Neuronal stem cell (in vitro differentiated cells): ENCODE measurements at regions not wholly inside any gene's neighbourhood (a gene's known extent, or its start where the extent isn't known, plus 50 kb on each side); places are given as distances from the start of the nearest gene placed in this dataset.
A peak's percentile ranks its signal among the peaks of the same experiment; 100 is the strongest.

ENCODE experiments used
- DNase-seq: peaks from one replicate; pipeline ENCODE4 v3.0.0-alpha.2; 2013; ENCODE audit warnings: low spot score
- H2AFZ ChIP-seq: one replicate; pipeline ENCODE4 v1.6.1; 2013; ENCODE audit warnings: mild to moderate bottlenecking, low read length, inconsistent platforms
- H2AK5ac ChIP-seq: 2 replicates; pipeline ENCODE4 v1.6.1; 2013; ENCODE audit warnings: low read depth, mild to moderate bottlenecking, inconsistent platforms, low read length, moderate library complexity, mixed read lengths
- H2BK120ac ChIP-seq: 2 replicates; pipeline ENCODE4 v1.6.1; 2013; ENCODE audit warnings: low read depth, mild to moderate bottlenecking, inconsistent platforms, low read length, moderate library complexity, mixed read lengths
- H2BK12ac ChIP-seq: one replicate; pipeline ENCODE4 v1.6.1; 2013; ENCODE audit warnings: low read length, inconsistent platforms
- H2BK15ac ChIP-seq: 2 replicates; pipeline ENCODE4 v1.6.1; 2013; ENCODE audit warnings: mild to moderate bottlenecking, low read length, inconsistent platforms, mixed read lengths
- H2BK5ac ChIP-seq: one replicate; pipeline ENCODE4 v1.6.1; 2013; ENCODE audit warnings: inconsistent platforms, mild to moderate bottlenecking, low read length, moderate library complexity
- H3K14ac ChIP-seq: one replicate; pipeline ENCODE4 v1.6.1; 2013; ENCODE audit warnings: low read length, inconsistent platforms
- H3K18ac ChIP-seq: 2 replicates; pipeline ENCODE4 v1.6.1; 2013; ENCODE audit warnings: low read length, inconsistent platforms
- H3K23ac ChIP-seq: 2 replicates; pipeline ENCODE4 v1.6.1; 2013; ENCODE audit warnings: low read depth, mild to moderate bottlenecking, mixed read lengths, low read length, inconsistent platforms; ENCODE audit not compliant: poor library complexity
- H3K27ac ChIP-seq: replicated peaks from 3 replicates; pipeline ENCODE4 v1.5.1; 2013; ENCODE audit warnings: low read length, inconsistent platforms
- H3K27me3 ChIP-seq, 3 experiments: 2 replicates each; pipeline ENCODE4 v1.6.1; 2013; ENCODE audit warnings: low read length in 3 of 3, mild to moderate bottlenecking in 2 of 3, inconsistent platforms in 1 of 3, low read depth in 1 of 3, mixed read lengths in 1 of 3, moderate library complexity in 1 of 3; ENCODE audit not compliant: control insufficient read depth in 3 of 3, insufficient read depth in 3 of 3
- H3K36me3 ChIP-seq, 2 donors: replicated peaks in 1 of 2; 2 replicates each; pipeline ENCODE4 v1.6.1; 2013; ENCODE audit warnings: low read length in 2 of 2; ENCODE audit not compliant: control insufficient read depth in 2 of 2, insufficient read depth in 2 of 2
- H3K4ac ChIP-seq: 2 replicates; pipeline ENCODE4 v1.6.1; 2013; ENCODE audit warnings: inconsistent platforms, mild to moderate bottlenecking, low read length, moderate library complexity
- H3K4me1 ChIP-seq, 2 donors: 1 replicate in 1 of 2; 2 replicates in 1 of 2; pipeline ENCODE4 v1.6.1; 2013; ENCODE audit warnings: low read length in 2 of 2, low read depth in 1 of 2; ENCODE audit not compliant: control insufficient read depth in 2 of 2, insufficient read depth in 1 of 2
- H3K4me2 ChIP-seq: one replicate; pipeline ENCODE4 v1.6.1; 2013; ENCODE audit warnings: mild to moderate bottlenecking, low read length, inconsistent platforms; ENCODE audit not compliant: insufficient read depth, poor library complexity, severe bottlenecking
- H3K4me3 ChIP-seq, 2 donors: 2 replicates each; pipeline ENCODE4 v1.5.1; 2013; ENCODE audit warnings: low read length in 2 of 2, mild to moderate bottlenecking in 2 of 2, inconsistent platforms in 1 of 2, moderate library complexity in 1 of 2
- H3K79me1 ChIP-seq: one replicate; pipeline ENCODE4 v1.6.1; 2013; ENCODE audit warnings: low read depth, mild to moderate bottlenecking, inconsistent platforms, low read length, moderate library complexity
- H3K9ac ChIP-seq: one replicate; pipeline ENCODE4 v1.6.1; 2013; ENCODE audit warnings: mild to moderate bottlenecking, low read depth, low read length, inconsistent platforms; ENCODE audit not compliant: poor library complexity
- H3K9me3 ChIP-seq, 2 donors: replicated peaks in 1 of 2; 2 replicates each; pipeline versions ENCODE3 to v1.6.1; 2013; ENCODE audit warnings: low read length in 2 of 2, mild to moderate bottlenecking in 2 of 2, inconsistent platforms in 1 of 2, low read depth in 1 of 2, mixed read lengths in 1 of 2, moderate library complexity in 1 of 2; ENCODE audit not compliant: control insufficient read depth in 2 of 2, insufficient read depth in 1 of 2
- H4K8ac ChIP-seq: one replicate; pipeline ENCODE4 v1.6.1; 2013; ENCODE audit warnings: low read depth, mild to moderate bottlenecking, inconsistent platforms, low read length, moderate library complexity
- H4K91ac ChIP-seq: one replicate; pipeline ENCODE4 v1.6.1; 2013; ENCODE audit warnings: low read length, low read depth, mild to moderate bottlenecking, inconsistent platforms; ENCODE audit not compliant: poor library complexity
- WGBS, 2 donors: extraction: QIAGEN DNeasy Blood & Tissue Kit; methylation state at CpG; one replicate each; pipeline ENCODE4 v1.1.7; 2013; ENCODE audit warnings: missing lambda C conversion rate in 2 of 2, mixed read lengths in 1 of 2; ENCODE audit not compliant: insufficient read length in 2 of 2, insufficient replicate concordance in 1 of 2; ENCODE audit errors: extremely low coverage in 2 of 2; 5-methylcytosine and 5-hydroxymethylcytosine counted together

DNA sequence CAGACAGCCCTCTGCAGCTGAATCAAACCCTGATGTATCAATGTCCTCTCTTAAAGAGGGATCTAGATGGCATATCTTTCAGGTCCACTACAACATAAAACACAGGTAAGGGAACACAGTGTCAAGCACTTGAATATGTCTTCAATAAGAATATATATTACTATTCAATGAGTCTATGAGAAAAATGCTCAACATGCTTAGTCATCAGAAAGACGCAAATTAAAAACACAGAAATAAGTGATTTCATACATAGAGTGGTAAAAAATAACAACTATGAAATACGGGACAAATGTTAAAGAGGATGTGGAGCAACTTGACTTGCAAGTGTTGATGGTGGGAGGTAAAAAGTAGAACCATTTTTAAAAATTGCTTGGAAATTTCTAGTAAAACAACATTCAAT, 544.6 kb upstream of the HS3ST1 start:
- Histone ChIP-seq H2BK12ac (no peak overlapping the region), H3K4ac (no peak overlapping the region), H2BK5ac (no peak overlapping the region), H3K14ac (no peak overlapping the region), H3K4me2 (no peak overlapping the region), H2BK120ac (no peak overlapping the region), H3K79me1 (no peaks in the 10 kb centered on the region), H3K27me3 (no peaks in the 10 kb centered on the region), H3K27ac (no peak overlapping the region), H2AK5ac (no peak overlapping the region), H3K4me1 (no peaks in the 10 kb centered on the region), H3K18ac (no peak overlapping the region), H2BK15ac (no peak overlapping the region), H3K23ac (no peak overlapping the region), H4K8ac (no peak overlapping the region), H3K9me3 (no peaks in the 10 kb centered on the region), H3K36me3 (no peaks in the 10 kb centered on the region), H2AFZ (no peak overlapping the region), H3K9ac (no peak overlapping the region), H4K91ac (no peak overlapping the region), H3K4me3 (no peak overlapping the region)
- no peak for DNase-seq
- WGBS, 2 donors = no CpG with 5 or more reads among the region's 2 CpGs

DNA sequence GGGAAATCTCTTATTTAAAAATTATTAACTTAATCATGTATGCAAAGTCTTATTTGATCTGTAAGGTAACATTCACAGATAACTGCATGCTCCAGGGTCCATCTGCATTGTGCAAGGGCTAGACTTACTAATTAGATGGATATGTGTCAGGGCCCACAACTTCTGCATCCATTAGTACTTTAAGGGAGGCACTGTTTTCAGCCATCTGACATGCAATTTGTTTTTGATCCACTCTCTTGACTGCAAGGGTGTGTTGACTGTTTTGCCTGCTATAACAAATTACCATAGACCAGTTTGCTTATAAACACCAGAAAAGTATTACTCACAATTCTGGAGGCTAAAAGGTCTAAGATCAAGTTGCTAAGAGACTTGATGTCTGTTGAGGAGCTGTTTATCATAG, 542.1 kb upstream of the HS3ST1 start:
- no peak overlapping the region for H3K4me3 ChIP-seq
- no peak overlapping the region for H3K18ac ChIP-seq
- no peak overlapping the region for H4K91ac ChIP-seq
- no peak overlapping the region for H2BK15ac ChIP-seq
- DNase-seq = no peak
- no peak overlapping the region for H3K4me2 ChIP-seq
- no peaks in the 10 kb centered on the region for H3K27me3 ChIP-seq
- no peak overlapping the region for H3K23ac ChIP-seq
- no peak overlapping the region for H2BK12ac ChIP-seq
- H2AK5ac ChIP-seq = no peak overlapping the region
- no peaks in the 10 kb centered on the region for H3K9me3 ChIP-seq
- H3K9ac ChIP-seq = no peak overlapping the region
- H3K14ac ChIP-seq = no peak overlapping the region
- no peaks in the 10 kb centered on the region for H3K36me3 ChIP-seq
- H2AFZ ChIP-seq = no peak overlapping the region
- no peak overlapping the region for H3K27ac ChIP-seq
- H2BK120ac ChIP-seq = no peak overlapping the region
- no peak overlapping the region for H3K4ac ChIP-seq
- H4K8ac ChIP-seq = no peak overlapping the region
- H2BK5ac ChIP-seq = no peak overlapping the region
- H3K79me1 ChIP-seq = no peaks in the 10 kb centered on the region
- no peaks in the 10 kb centered on the region for H3K4me1 ChIP-seq

DNA sequence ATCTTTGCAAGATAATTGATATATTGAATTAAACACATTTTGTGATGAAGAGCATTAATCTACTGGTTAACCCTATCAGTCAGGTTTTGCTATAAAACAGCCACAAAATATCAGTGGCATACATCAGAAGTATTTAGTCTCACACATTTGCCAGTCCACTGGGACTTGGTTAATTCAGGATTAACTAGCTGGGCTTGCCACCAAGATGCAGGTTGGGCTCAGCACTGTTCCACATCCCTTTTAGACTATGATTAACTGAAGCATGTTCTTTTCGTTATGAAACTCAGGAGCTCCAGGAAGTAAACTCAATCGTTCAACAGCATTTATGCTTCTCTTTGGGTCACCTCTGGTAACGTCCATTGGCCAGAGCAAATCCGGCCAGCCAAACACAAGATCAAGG, 538.1 kb upstream of the HS3ST1 start:
- Histone ChIP-seq H3K4me2 (no peak overlapping the region), H3K9ac (no peak overlapping the region), H2AK5ac (no peak overlapping the region), H3K4me3 (no peak overlapping the region), H3K14ac (peak overlapping the region; percentile 82), H3K79me1 (no peaks in the 10 kb centered on the region), H2BK15ac (no peak overlapping the region), H3K4me1 (no peaks in the 10 kb centered on the region), H3K27ac (no peak overlapping the region), H2AFZ (no peak overlapping the region), H2BK12ac (no peak overlapping the region), H3K18ac (no peak overlapping the region), H3K4ac (no peak overlapping the region), H3K27me3 (no peaks in the 10 kb centered on the region), H3K23ac (no peak overlapping the region), H2BK120ac (no peak overlapping the region), H3K9me3 (no peaks in the 10 kb centered on the region), H2BK5ac (no peak overlapping the region), H3K36me3 (no peaks in the 10 kb centered on the region), H4K91ac (no peak overlapping the region), H4K8ac (no peak overlapping the region)
- WGBS, 2 donors = no CpG with 5 or more reads among the region's 4 CpGs
- DNase-seq = no peak

DNA sequence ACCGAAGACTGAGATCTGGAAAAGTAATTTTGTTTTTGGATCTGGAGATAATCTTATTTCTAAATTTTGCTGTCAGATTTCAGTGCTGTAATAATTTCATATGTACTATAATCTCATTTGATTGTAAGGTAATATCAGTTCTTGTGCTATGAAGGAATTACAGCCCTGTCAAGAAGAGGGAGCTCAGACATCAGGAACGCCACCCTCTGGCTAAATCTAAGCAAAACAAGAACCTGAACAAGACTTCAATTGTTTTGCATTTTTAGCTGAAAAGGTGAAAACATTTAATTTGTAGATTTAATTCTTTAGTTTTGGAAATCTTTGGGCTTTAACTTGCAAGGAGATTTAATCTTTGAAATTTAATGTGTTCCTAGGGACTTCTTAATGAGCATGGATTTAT, 525.4 kb upstream of the HS3ST1 start:
- Histone ChIP-seq H3K23ac (no peak overlapping the region), H3K4ac (no peak overlapping the region), H3K18ac (no peak overlapping the region), H3K27ac (no peak overlapping the region), H3K4me1 (no peaks in the 10 kb centered on the region), H2BK5ac (no peak overlapping the region), H3K79me1 (no peaks in the 10 kb centered on the region), H4K91ac (no peak overlapping the region), H2BK15ac (no peak overlapping the region), H3K36me3 (no peaks in the 10 kb centered on the region), H3K27me3 (no peaks in the 10 kb centered on the region), H3K9me3 (peaks cover 0 to 4% of the 10 kb centered on the region in 2 donors), H3K4me2 (no peak overlapping the region), H3K9ac (no peak overlapping the region), H3K4me3 (no peak overlapping the region), H2BK120ac (no peak overlapping the region), H2AK5ac (no peak overlapping the region), H2BK12ac (no peak overlapping the region), H2AFZ (no peak overlapping the region), H4K8ac (no peak overlapping the region), H3K14ac (no peak overlapping the region)
- peak; percentile 8 for DNase-seq
- WGBS, 2 donors = no CpG with 5 or more reads among the region's 2 CpGs
